Stomach (tissue), 4 donors: ENCODE measurements at regions not wholly inside any gene's neighbourhood (a gene's known extent, or its start where the extent isn't known, plus 50 kb on each side); places are given as distances from the start of the nearest gene placed in this dataset.

Source experiments
- CTCF ChIP-seq, 7 experiments: fragments of 450-650 bp in 4 of 7; fragments of 200-600 bp in 3 of 7; sonication (generic) in 3 of 7; IDR thresholded peaks; one replicate each; pipeline ENCODE4 v1.5.1; 2016 to 2019; ENCODE audit warnings: antibody characterized with exemption in 7 of 7, control low read depth in 2 of 7, mild to moderate bottlenecking in 1 of 7
- POLR2A ChIP-seq, 4 donors: fragments of 450-650 bp; IDR thresholded peaks; one replicate each; pipeline ENCODE4 v1.6.1; 2016; ENCODE audit warnings: antibody characterized with exemption in 4 of 4, control low read depth in 2 of 4, mild to moderate bottlenecking in 1 of 4, moderate library complexity in 1 of 4
- POLR2AphosphoS5 ChIP-seq, 3 donors: sonication (generic); formaldehyde crosslinking; IDR thresholded peaks; one replicate each; pipeline ENCODE4 v1.6.1; 2016; ENCODE audit warnings: antibody characterized with exemption in 3 of 3

- TF ChIP-seq CTCF (IDR thresholded peaks at IDR 0.05) (no peak), POLR2A (IDR thresholded peaks at IDR 0.05) (no peak), POLR2AphosphoS5 (IDR thresholded peaks at IDR 0.05) (no peak)
These were observed 62.4 kb downstream of the TET3 start for GRCh38 chr2:74047152-74047551.
